A673 (cell line): ENCODE measurements at regions not wholly inside any gene's neighbourhood (a gene's known extent, or its start where the extent isn't known, plus 50 kb on each side); places are given as distances from the start of the nearest gene placed in this dataset.

Source experiments
- BruUV-seq: library from RNA; stranded (reverse); fragments of 400-500 nt; replicated peaks from 2 replicates; lab custom pipeline; 2021; lab: Mats Ljungman, UMichigan
- CTCF ChIA-PET: fragments of 300-600 bp; sonication (Branson Sonifier 250); formaldehyde crosslinking; loops from one replicate; lab custom pipeline; 2022; ENCODE audit warnings: antibody characterized with exemption; lab: Charles Lee
- POLR2A ChIA-PET: fragments of 300-600 bp; sonication (Branson Sonifier 250); formaldehyde crosslinking; loops from one replicate; lab custom pipeline; 2022; ENCODE audit warnings: antibody characterized with exemption; ENCODE audit not compliant: low non-redundant PET; lab: Charles Lee
- DNase-seq: peaks from one replicate; pipeline ENCODE4 v3.0.0-alpha.2; 2015; ENCODE audit warnings: low spot score
- H3K27ac ChIP-seq: fragments of 200-600 bp; sonication (generic); 2 replicates; pipeline ENCODE4 v1.5.1; 2016; ENCODE audit warnings: mixed run types, low read depth, mild to moderate bottlenecking, mixed read lengths, antibody characterized with exemption, low read length; ENCODE audit not compliant: poor library complexity, severe bottlenecking
- H3K27me3 ChIP-seq: fragments of 200-600 bp; sonication (generic); replicated peaks from 2 replicates; pipeline ENCODE4 v1.6.1; 2017; ENCODE audit warnings: mixed run types, low read depth, mild to moderate bottlenecking, mixed read lengths, antibody characterized with exemption, low read length; ENCODE audit not compliant: insufficient read depth, poor library complexity
- H3K36me3 ChIP-seq: fragments of 200-600 bp; sonication (generic); 2 replicates; pipeline ENCODE4 v1.6.1; 2016; ENCODE audit warnings: mixed run types, mild to moderate bottlenecking, mixed read lengths, antibody characterized with exemption, low read length; ENCODE audit not compliant: insufficient read depth, poor library complexity, severe bottlenecking
- H3K4me1 ChIP-seq: fragments of 200-600 bp; sonication (generic); 2 replicates; pipeline ENCODE4 v1.6.1; 2017; ENCODE audit warnings: mixed run types, mild to moderate bottlenecking, mixed read lengths, antibody characterized with exemption, low read length; ENCODE audit not compliant: insufficient read depth, poor library complexity, severe bottlenecking
- H3K4me3 ChIP-seq: fragments of 200-600 bp; sonication (generic); 2 replicates; pipeline ENCODE4 v1.5.1; 2016; ENCODE audit warnings: low read depth, mixed run types, mild to moderate bottlenecking, mixed read lengths, low read length; ENCODE audit not compliant: poor library complexity, severe bottlenecking
- H3K9me3 ChIP-seq: fragments of 200-600 bp; sonication (generic); 2 replicates; pipeline ENCODE4 v1.6.1; 2016; ENCODE audit warnings: mixed run types, low read depth, mild to moderate bottlenecking, mixed read lengths, antibody characterized with exemption, low read length; ENCODE audit not compliant: poor library complexity, severe bottlenecking
- EZH2 ChIP-seq: fragments of 200-600 bp; sonication (generic); IDR thresholded peaks from 2 replicates; pipeline ENCODE4 v1.6.1; 2017; ENCODE audit warnings: borderline replicate concordance, low read depth, mild to moderate bottlenecking, mixed read lengths, antibody characterized with exemption, low read length; ENCODE audit not compliant: poor library complexity, severe bottlenecking
- intact Hi-C: fragments of 100-400 bp; cut with micrococcal nuclease; formaldehyde crosslinking; loops from one replicate; pipeline ENCODE4 v1.10.0; 2022; ENCODE audit not compliant: unreplicated experiment
- TF ChIP-seq, protein P1 (sequence below): fragments of 300-800, 200-600 bp; sonication (generic); conservative IDR thresholded peaks from 2 replicates; pipeline ENCODE4 v1.5.1; 2017; ENCODE audit warnings: low read depth, mild to moderate bottlenecking, antibody characterized with exemption, low read length, moderate library complexity, mixed read lengths

DNA sequence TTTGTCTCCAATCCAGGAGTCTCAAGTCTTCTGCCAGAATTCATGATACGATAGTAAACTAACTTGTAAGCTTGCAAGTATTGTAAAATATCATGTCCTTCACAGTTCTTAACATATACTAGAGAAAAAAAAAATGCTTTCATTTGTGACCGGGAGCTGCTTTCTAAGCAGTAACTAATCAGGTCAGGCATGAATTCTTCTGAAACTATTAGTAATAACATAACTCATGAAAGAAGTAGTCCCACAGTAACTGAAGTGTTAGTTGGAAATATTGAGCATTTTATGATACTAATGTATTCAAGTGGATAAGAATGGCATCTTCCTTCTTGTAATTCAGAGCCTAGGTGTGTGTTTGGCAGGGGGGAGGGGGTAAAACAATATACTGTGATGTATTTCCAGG is 665.6 kb downstream of the DNAJB9 start:
- Histone ChIP-seq H3K36me3 (no peaks in the 10 kb centered on the region), H3K9me3 (no peaks in the 10 kb centered on the region), H3K27ac (no peak overlapping the region), H3K4me3 (no peak overlapping the region), H3K27me3 (no peaks in the 10 kb centered on the region), H3K4me1 (no peaks in the 10 kb centered on the region)
- BruUV-seq: no TSS peak
- intact Hi-C loops: no loop called here
- POLR2A ChIA-PET: no interaction called here
- no peak for DNase-seq
- CTCF ChIA-PET: no interaction called here
- no peak for TF ChIP-seq EZH2
- TF ChIP-seq, protein P1, sequence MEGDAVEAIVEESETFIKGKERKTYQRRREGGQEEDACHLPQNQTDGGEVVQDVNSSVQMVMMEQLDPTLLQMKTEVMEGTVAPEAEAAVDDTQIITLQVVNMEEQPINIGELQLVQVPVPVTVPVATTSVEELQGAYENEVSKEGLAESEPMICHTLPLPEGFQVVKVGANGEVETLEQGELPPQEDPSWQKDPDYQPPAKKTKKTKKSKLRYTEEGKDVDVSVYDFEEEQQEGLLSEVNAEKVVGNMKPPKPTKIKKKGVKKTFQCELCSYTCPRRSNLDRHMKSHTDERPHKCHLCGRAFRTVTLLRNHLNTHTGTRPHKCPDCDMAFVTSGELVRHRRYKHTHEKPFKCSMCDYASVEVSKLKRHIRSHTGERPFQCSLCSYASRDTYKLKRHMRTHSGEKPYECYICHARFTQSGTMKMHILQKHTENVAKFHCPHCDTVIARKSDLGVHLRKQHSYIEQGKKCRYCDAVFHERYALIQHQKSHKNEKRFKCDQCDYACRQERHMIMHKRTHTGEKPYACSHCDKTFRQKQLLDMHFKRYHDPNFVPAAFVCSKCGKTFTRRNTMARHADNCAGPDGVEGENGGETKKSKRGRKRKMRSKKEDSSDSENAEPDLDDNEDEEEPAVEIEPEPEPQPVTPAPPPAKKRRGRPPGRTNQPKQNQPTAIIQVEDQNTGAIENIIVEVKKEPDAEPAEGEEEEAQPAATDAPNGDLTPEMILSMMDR: no peak

DNA sequence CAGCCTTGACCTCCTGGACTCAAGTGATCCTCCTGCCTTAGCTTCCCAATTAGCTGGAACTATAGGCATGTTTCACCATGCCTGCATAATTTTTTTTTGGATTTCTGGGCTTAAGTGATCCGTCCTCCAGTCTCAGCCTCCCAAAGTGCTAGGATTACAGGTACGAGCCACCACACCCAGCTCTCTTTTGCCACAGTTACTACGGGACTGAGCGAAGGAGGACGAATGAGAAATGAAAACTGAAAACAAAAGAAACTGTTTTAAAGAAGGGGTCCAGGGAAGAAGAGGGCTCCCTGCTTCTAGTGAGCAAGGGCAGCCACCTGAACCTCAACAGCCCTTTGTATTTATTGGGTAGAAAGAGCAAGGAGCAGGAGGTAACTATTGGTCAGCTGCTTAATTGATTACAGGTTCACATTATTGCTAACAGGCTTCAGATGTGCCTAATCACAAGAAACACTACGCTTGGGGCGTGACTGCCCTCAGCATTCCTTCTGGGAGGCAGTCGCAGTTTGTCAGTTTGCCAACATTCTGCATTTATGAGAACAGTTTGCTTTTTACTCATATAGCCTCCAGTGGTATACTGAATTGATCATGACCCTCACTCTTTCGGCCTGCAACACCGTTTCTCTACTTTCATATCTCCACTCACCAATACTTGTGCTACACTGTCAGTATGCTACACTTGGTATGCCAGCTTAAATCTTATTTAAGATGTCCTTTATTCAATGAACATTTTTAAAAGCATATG is 676.8 kb downstream of the DNAJB9 start:
- Histone ChIP-seq H3K27me3 (no peaks in the 10 kb centered on the region), H3K4me3 (no peak overlapping the region), H3K4me1 (no peaks in the 10 kb centered on the region), H3K36me3 (no peaks in the 10 kb centered on the region), H3K9me3 (no peaks in the 10 kb centered on the region), H3K27ac (no peak overlapping the region)
- ChIA-PET CTCF (no interaction called here), POLR2A (no interaction called here)
- BruUV-seq: no TSS peak
- intact Hi-C loops: no loop called here
- no peak for DNase-seq
- TF ChIP-seq, protein P1: no peak
- TF ChIP-seq EZH2: no peak

DNA sequence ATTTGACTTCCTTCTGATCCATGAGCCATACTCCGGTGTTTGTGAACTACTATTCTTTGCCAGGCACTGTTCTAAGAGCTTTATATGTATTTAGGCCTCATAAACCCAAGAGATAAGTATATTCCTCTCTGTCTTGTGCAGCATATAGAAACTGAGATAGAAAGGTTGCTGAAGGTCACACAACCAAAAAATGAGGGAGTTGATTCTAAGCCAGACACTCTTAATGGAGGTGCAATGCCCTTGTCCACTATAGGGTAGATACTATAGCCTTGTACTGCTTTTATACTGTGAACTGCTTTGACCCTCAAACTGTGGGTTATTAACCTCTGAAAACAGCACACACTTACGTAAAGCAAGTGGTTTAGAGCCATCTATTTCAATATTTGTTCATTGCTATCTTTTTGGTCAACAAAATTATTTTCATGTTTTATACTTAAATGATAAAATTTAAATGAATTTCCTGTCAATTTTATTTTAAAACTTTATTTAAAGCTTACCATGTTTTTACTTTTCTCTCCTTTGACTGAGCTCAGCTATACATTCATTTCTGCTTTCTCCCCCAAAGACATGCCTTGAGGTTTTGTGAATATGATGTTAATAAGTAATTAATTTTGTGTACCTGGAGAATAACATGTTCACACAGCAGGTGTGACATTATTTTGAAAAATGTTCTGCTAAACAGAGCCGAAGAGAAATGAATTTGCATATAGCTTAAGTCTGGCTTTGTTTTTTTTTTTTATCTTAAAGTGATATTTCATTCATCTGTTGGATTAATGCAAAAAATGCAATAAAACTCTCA is 687.3 kb downstream of the DNAJB9 start:
- no peak for TF ChIP-seq EZH2
- TF ChIP-seq, protein P1: no peak
- POLR2A ChIA-PET: no interaction called here
- no peaks in the 10 kb centered on the region for H3K9me3 ChIP-seq
- H3K27me3 ChIP-seq: no peaks in the 10 kb centered on the region
- no peaks in the 10 kb centered on the region for H3K36me3 ChIP-seq
- no peak overlapping the region for H3K4me3 ChIP-seq
- CTCF ChIA-PET: no interaction called here
- H3K27ac ChIP-seq: no peak overlapping the region
- BruUV-seq: no TSS peak
- intact Hi-C loops: no loop called here
- no peaks in the 10 kb centered on the region for H3K4me1 ChIP-seq
- no peak for DNase-seq
